GM12878 (cell line): ENCODE measurements at regions not wholly inside any gene's neighbourhood (a gene's known extent, or its start where the extent isn't known, plus 50 kb on each side); places are given as distances from the start of the nearest gene placed in this dataset.

Experiments used
- ASH2L ChIP-seq: fragments of 300-600, 200-600 bp; sonication (generic); IDR thresholded peaks from 2 replicates; pipeline ENCODE4 v1.6.1; 2017; ENCODE audit warnings: low read depth, mild to moderate bottlenecking, borderline replicate concordance
- CTCF ChIP-seq, 3 experiments: IDR thresholded peaks in 2 of 3; conservative IDR thresholded peaks in 1 of 3; 2 replicates each; pipeline ENCODE4 v1.5.1; 2011; ENCODE audit warnings: low read depth in 3 of 3, low read length in 3 of 3, mild to moderate bottlenecking in 3 of 3, control low read depth in 2 of 3, moderate library complexity in 2 of 3, inconsistent platforms in 1 of 3, mixed read lengths in 1 of 3; ENCODE audit not compliant: control insufficient read depth in 2 of 3, insufficient read depth in 1 of 3; ENCODE audit errors: extremely low read depth in 1 of 3
- EP300 ChIP-seq, 2 experiments: fragments of 150-350 bp in 1 of 2; IDR thresholded peaks; 2 replicates each; pipeline ENCODE4 v1.6.1; 2011 to 2012; ENCODE audit warnings: low read depth in 2 of 2, low read length in 2 of 2, borderline replicate concordance in 1 of 2, improper control_type of control experiment in 1 of 2, inconsistent platforms in 1 of 2; ENCODE audit not compliant: control insufficient read depth in 1 of 2
- KDM1A ChIP-seq: fragments of 200-600 bp; sonication (generic); IDR thresholded peaks from 2 replicates; pipeline ENCODE4 v1.6.1; 2016; ENCODE audit warnings: borderline replicate concordance
- NFYB ChIP-seq: IDR thresholded peaks from 2 replicates; pipeline ENCODE4 v1.6.1; 2011; ENCODE audit warnings: low read depth, mild to moderate bottlenecking, low read length, improper control_type of control experiment, moderate library complexity; ENCODE audit not compliant: insufficient read depth

GRCh38 chr12:74119811-74120362 is 417.7 kb upstream of the ATXN7L3B start:
- TF ChIP-seq NFYB (no peak), ASH2L (no peak), CTCF (IDR thresholded peaks at IDR 0.05 in 2 of 3, conservative IDR thresholded peaks at IDR 0.05 in 1 of 3; ENCODE audit: control insufficient read depth in 2 of 3, extremely low read depth in 1 of 3, insufficient read depth in 1 of 3, low read depth in 3 of 3, low read length in 3 of 3) (no peak), KDM1A (no peak), EP300 (IDR thresholded peaks at IDR 0.05; ENCODE audit: borderline replicate concordance in 1 of 2, control insufficient read depth in 1 of 2, low read depth in 2 of 2, low read length in 2 of 2) (no peak)
